Testis (tissue), 2 donors: ENCODE measurements at regions not wholly inside any gene's neighbourhood (a gene's known extent, or its start where the extent isn't known, plus 50 kb on each side); places are given as distances from the start of the nearest gene placed in this dataset.

Source experiments
- CTCF ChIP-seq, 3 experiments: fragments of 450-650 bp in 2 of 3; fragments of 200-600 bp in 1 of 3; sonication (generic) in 1 of 3; IDR thresholded peaks; one replicate each; pipeline ENCODE4 v1.5.1; 2016 to 2019; ENCODE audit warnings: antibody characterized with exemption in 3 of 3, mild to moderate bottlenecking in 2 of 3, moderate library complexity in 1 of 3
- POLR2A ChIP-seq: fragments of 450-650 bp; IDR thresholded peaks from one replicate; pipeline ENCODE4 v1.6.1; 2017; ENCODE audit warnings: antibody characterized with exemption, mild to moderate bottlenecking, moderate library complexity

GRCh38 chr11:8814923-8815240 is 96.1 kb upstream of the AKIP1 start:
- no peak for TF ChIP-seq POLR2A
- no peak for TF ChIP-seq CTCF (IDR thresholded peaks at IDR 0.05)
